ENCODE measurements at regions not wholly inside any gene's neighbourhood (a gene's known extent, or its start where the extent isn't known, plus 50 kb on each side); places are given as distances from the start of the nearest gene placed in this dataset.

DNA sequence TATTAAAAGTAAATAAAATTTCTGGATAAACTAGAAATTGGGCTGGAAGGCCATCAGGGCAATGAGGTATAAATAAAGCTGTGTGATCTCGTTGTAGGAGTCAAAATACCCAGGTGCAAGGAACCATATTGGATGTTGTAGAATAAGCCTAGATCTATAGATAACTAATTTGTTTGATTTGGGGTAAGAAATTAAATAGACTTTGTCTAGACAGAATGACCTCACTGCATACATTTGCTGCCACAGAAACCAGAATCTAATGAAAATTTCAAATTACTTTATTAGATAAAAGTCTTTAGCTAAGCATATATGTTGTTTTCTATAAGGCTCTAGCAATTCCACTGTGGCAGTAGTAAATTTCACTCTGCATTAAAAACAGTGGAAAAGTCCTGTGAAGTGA, 225.2 kb upstream of the ITGA1 start:
- no peaks in the 10 kb centered on the region for H3K27me3 Mint-ChIP-seq (ENCODE audit: low read depth)
- H3K4me3 Mint-ChIP-seq = no peak overlapping the region
- no peaks in the 10 kb centered on the region for H3K36me3 Mint-ChIP-seq (ENCODE audit: low read depth)
- no peak for TF ChIP-seq CTCF (IDR thresholded peaks at IDR 0.05; ENCODE audit: unreplicated experiment in 3 of 3)
- no peaks in the 10 kb centered on the region for H3K4me1 Mint-ChIP-seq
- no peaks in the 10 kb centered on the region for H3K9me3 Mint-ChIP-seq
- no peak overlapping the region for H3K27ac Mint-ChIP-seq

DNA sequence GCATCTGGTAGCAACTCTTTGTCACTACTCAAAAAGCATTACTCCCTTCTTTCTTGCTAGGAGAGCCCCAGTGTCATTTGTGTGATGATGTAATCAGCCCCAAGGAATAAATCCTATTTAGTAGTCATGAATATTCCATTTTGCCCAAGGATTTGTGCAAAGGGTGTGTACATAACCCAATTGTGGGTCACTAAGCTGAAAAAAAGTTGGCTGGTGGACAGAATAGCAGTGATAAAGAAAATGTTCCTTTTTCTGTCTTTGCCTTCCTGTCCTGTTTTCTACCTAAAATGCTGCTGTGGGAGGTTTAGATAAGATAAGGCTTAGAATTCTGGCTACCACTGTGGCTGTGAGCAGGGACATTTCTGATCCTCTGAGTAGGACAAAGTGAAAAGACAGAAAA, 223.1 kb upstream of the ITGA1 start:
- no peak for TF ChIP-seq CTCF (IDR thresholded peaks at IDR 0.05; ENCODE audit: unreplicated experiment in 3 of 3)
- Mint-ChIP-seq H3K27ac (no peak overlapping the region), H3K27me3 (ENCODE audit: low read depth) (no peaks in the 10 kb centered on the region), H3K9me3 (peaks cover 6% of the 10 kb centered on the region), H3K4me1 (no peaks in the 10 kb centered on the region), H3K4me3 (no peak overlapping the region), H3K36me3 (ENCODE audit: low read depth) (no peaks in the 10 kb centered on the region)

- H3K4me1 Mint-ChIP-seq = no peaks in the 10 kb centered on the region
- no peaks in the 10 kb centered on the region for H3K36me3 Mint-ChIP-seq (ENCODE audit: low read depth)
- no peaks in the 10 kb centered on the region for H3K9me3 Mint-ChIP-seq
- no peak for TF ChIP-seq CTCF (IDR thresholded peaks at IDR 0.05; ENCODE audit: unreplicated experiment in 3 of 3)
- H3K27me3 Mint-ChIP-seq (ENCODE audit: low read depth) = no peaks in the 10 kb centered on the region
- H3K27ac Mint-ChIP-seq = no peak overlapping the region
- H3K4me3 Mint-ChIP-seq = no peak overlapping the region
Measured at GRCh38 chr5:52577546-52577945, 210.2 kb upstream of the ITGA1 start.

DNA sequence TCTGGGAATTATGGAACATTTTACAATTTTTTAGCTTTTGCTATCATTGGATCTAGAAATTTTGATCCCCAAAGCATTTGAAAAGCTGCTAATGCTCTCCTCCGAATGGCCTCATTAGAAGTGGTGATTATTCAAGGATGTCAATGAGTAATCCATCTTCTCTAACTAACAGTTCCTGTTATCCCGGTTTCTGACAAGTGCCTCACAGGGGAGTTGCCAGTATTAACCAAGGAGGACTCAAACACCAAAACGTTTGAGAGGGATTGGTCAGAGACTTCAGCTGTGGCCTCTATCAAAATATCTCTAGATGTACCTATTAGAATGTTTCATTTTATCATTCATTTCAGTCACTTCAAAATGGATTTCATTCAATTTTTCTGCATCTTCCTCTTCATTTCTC, 208.3 kb upstream of the ITGA1 start:
- Mint-ChIP-seq H3K27me3 (ENCODE audit: low read depth) (no peaks in the 10 kb centered on the region), H3K9me3 (no peaks in the 10 kb centered on the region), H3K36me3 (ENCODE audit: low read depth) (no peaks in the 10 kb centered on the region), H3K27ac (peak overlapping the region in 1 of 3 experiments; percentile 52), H3K4me3 (no peak overlapping the region), H3K4me1 (no peaks in the 10 kb centered on the region)
- no peak for TF ChIP-seq CTCF (IDR thresholded peaks at IDR 0.05; ENCODE audit: unreplicated experiment in 3 of 3)

GRCh38 chr5:52580921-52581320, 206.8 kb upstream of the ITGA1 start:
- Mint-ChIP-seq H3K4me3 (no peak overlapping the region), H3K9me3 (no peaks in the 10 kb centered on the region), H3K27me3 (ENCODE audit: low read depth) (no peaks in the 10 kb centered on the region), H3K36me3 (ENCODE audit: low read depth) (no peaks in the 10 kb centered on the region), H3K27ac (no peak overlapping the region), H3K4me1 (no peaks in the 10 kb centered on the region)
- TF ChIP-seq CTCF (IDR thresholded peaks at IDR 0.05; ENCODE audit: unreplicated experiment in 3 of 3) = no peak

DNA sequence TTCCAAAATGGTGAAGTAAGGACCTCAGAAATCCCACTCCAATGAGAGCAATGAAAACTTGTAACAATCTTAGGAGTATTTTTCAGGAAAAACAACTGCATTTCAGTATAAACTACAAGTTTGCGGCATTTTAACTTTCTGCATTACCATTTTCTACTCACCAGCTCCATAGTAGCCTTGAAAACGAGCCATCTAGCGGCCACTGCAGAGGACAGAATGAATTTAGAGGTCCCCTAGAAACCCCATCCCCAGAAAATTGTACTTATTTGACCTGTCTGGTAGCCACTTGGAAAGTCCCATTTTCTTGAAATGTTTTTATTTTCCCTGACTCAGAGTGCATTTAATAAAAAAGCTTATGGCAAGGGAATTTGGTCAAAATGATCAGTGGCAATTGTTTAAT, 205.4 kb upstream of the ITGA1 start:
- no peak overlapping the region for H3K4me3 Mint-ChIP-seq
- H3K4me1 Mint-ChIP-seq = no peaks in the 10 kb centered on the region
- H3K36me3 Mint-ChIP-seq (ENCODE audit: low read depth) = no peaks in the 10 kb centered on the region
- H3K9me3 Mint-ChIP-seq = no peaks in the 10 kb centered on the region
- H3K27me3 Mint-ChIP-seq (ENCODE audit: low read depth) = no peaks in the 10 kb centered on the region
- H3K27ac Mint-ChIP-seq = no peak overlapping the region
- no peak for TF ChIP-seq CTCF (IDR thresholded peaks at IDR 0.05; ENCODE audit: unreplicated experiment in 3 of 3)

Data from nephron (organoid).